GM19467 (cell line): ENCODE measurements at regions not wholly inside any gene's neighbourhood (a gene's known extent, or its start where the extent isn't known, plus 50 kb on each side); places are given as distances from the start of the nearest gene placed in this dataset.

Source experiments
- ATAC-seq: cut with Tn5 transposase; IDR thresholded peaks from one replicate; pipeline ENCODE4 v1.9.1; 2021; ENCODE audit warnings: mild to moderate bottlenecking, moderate library complexity; ENCODE audit not compliant: unreplicated experiment

GRCh38 chr2:195319548-195320412 lies 337.2 kb upstream of the SLC39A10 start:
- no peak for ATAC-seq

DNA sequence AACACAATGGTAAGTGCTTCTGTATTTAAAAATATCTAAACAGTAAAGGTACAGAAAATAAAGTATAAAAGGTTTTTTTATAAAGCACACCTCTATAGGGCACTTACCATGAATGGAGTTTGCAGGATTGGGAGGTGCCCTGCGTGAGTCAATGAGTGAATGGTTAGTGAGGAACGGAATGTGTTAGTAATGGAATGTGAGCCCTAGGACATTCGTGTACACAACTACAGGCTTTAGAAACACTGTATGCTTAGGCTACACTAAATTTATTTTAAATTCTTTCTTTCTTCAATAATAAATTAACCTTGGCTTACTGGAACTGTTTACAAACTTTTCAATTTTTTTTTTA lies 337.9 kb upstream of the SLC39A10 start:
- ATAC-seq: no peak

GRCh38 chr2:195318440-195319111 lies 338.4 kb upstream of the SLC39A10 start:
- ATAC-seq: no peak

GRCh38 chr2:195317550-195317949 lies 339.5 kb upstream of the SLC39A10 start:
- no peak for ATAC-seq

DNA sequence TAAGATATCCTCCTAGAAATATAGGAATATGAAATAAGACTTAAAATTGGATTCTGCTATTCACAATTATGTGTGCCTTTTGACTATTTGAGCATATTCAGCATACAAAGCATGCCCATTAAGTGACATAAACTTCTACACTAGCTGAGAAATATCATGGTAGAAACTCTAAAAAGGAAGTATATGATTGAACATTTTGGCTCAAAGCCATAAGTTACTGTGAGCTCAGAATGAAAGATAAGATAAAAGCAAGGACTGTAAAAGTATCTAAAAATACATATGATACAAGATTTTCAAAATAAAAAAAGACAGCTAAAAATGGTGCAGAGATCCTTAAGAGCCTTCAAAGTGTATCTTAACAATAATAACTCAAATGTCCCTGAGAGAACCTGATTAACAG lies 340.5 kb upstream of the SLC39A10 start:
- ATAC-seq: no peak

DNA sequence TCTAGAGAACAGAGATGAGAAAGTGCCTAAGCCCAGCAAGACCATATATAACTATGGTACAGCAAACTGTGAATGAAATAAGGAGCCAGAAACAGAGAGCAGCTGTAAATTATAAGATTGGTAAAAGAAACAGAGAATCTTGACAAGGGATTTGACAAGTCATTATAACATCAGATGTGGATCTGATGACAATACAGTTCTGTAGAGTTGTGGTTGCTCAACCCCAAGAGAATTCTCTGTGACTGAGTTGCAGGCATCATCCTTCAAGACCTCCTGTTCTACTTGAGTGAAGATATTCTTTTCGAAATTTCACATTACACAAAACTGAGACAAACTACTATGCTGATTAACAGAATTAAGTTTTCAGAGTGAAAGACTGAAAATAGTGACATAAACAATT lies 343.1 kb upstream of the SLC39A10 start:
- peak; percentile 71 for ATAC-seq

DNA sequence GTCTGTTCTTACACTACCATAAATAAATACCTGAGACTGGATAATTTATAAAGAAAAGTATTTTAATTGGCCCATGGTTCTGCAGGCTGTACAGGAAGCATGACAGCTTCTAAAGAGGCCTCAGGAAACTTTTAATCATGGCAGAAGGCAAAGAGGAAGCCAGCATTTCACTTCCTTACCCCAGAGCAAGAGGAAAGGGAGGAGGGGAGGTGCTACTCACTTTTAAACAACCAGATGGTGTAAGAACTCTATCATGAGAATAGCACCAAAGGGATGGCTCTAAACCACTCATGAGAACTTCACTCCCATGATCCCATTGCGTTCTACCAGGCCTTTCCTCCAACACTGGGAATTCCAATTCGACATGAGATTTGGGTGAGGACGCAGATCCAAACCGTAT lies 344.4 kb upstream of the SLC39A10 start:
- ATAC-seq: no peak

- no peak for ATAC-seq
Observed at GRCh38 chr2:195308163-195308562, 348.9 kb upstream of the SLC39A10 start.

GRCh38 chr2:195307751-195308150 lies 349.3 kb upstream of the SLC39A10 start:
- ATAC-seq: no peak

DNA sequence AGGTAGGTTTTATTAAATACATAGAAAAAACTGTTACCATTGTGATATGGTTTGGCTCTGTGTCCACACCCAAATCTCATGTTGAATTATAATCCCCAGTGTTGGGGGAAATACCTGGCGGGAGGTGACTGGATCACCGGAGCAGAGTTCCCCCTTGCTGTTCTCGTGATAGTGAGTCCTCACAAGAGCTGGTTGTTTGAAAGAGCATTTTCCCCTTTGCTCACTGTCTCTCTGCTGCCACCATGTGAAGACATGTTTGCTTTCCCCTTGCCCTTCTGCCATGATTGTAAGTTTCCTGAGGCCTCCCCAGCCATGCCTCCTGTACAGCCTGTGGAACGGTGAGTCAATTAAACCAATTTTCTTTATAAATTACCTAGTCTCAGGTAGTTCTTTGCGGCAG lies 352.7 kb upstream of the SLC39A10 start:
- no peak for ATAC-seq

- no peak for ATAC-seq
Observed at GRCh38 chr2:195300631-195301030, 356.4 kb upstream of the SLC39A10 start.

DNA sequence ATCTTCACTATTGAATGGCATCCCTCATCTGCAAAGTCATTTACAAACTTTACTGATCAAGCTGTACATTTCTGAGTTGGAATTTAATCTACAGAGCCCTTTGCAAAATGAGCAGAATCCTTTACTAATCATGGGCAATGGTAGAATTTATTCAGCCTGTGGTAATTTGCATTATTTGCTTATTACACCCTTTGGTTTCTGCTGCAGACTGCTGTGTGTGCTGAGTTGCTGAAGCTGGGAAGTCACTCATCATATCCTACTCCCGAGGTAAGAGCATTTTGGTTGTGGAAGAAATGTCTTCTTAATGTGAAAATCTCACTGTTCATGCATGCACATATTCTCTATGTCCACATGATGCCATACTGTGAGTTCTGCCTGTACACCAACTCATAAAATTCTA lies 357.4 kb upstream of the SLC39A10 start:
- ATAC-seq: no peak

GRCh38 chr2:195296490-195296889 lies 360.5 kb upstream of the SLC39A10 start:
- no peak for ATAC-seq

DNA sequence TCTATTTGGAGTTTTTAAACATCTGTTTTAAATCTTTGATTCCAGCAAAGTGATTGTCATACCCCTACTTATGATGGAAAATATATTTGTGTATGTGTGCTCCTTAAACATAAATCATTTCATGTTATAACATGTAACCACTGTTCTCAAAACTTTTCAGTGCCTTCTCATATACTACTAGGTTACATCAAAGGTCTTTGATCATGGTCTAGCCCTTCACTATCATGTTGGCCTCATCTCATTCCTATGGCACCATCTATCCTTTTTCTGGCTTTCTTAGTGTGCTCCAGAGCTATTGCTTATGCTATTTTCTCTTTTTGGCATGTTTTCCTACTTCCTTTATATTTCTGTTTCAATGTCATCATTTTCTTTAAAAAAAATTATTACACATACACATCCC lies 367.9 kb upstream of the SLC39A10 start:
- ATAC-seq: no peak

DNA sequence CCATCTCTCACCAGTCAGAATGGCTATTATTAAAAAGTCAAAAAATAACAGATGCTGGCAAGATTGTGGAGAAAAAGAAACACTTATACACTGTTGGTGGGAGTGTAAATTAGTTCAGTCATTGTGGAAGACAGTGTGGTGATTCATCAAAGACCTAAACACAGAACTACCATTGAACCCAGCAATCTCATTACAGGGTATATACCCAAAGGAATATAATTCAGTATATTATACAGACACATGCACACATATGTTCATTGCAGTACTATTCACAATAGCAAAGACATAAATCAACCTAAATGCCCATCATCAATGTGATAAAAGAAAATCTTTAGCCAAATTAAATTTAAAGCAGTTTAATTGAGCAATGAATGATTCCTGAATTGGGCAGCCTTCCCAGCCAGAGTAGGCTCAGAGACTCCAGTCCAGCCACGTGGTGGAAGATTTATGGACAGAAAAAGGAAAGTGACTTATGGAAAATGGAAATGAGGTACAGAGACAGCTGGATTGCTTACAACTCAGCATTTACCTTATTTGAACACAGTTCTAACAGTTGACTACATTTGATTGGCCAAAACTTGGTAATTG lies 377.1 kb upstream of the SLC39A10 start:
- no peak for ATAC-seq

DNA sequence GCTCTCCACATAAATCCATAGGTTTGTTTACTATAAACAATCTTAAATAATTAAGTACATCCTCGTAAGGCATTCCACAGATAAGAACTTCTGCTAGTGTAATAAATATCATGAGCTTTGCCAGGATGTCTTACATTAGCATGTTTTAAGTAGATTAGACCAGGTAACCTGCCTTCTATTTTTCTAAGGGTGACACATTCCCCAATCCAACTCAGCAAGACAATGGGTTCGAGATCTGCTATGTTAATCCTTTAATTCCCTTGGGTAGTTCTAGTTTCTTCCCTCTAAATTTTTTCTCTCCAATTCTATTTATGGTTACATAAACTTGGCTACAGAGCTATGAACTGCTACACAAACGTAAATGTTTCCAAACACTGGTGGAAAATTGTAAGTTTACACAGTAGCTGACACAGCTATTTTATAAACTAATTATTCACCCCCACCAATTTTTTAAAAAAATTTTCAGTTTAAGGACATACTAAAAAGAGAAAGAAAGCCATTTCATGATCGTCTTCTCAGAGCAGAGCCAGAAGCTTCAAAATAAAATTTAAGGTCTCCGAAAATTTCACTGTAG lies 386.5 kb upstream of the SLC39A10 start:
- ATAC-seq: no peak

DNA sequence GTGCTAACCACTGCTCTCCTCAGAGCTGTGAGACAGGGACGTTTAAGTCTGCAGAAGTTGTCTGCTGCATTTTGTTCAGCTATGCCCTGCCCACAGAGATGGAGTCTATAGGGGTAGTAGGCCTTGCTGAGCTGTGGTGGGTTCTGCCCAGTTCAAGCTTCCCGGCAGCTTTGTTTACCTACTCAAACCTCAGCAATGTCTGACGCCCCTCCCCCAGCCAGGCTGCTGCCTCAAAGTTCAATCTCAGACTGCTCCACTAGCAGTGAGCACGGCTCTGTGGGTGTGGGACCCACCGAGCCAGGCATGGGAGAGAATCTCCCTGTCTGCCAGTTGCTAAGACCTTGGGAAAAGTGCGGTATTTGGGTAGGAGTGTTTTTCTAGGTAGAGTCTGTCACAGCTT lies 387.8 kb upstream of the SLC39A10 start:
- no peak for ATAC-seq

DNA sequence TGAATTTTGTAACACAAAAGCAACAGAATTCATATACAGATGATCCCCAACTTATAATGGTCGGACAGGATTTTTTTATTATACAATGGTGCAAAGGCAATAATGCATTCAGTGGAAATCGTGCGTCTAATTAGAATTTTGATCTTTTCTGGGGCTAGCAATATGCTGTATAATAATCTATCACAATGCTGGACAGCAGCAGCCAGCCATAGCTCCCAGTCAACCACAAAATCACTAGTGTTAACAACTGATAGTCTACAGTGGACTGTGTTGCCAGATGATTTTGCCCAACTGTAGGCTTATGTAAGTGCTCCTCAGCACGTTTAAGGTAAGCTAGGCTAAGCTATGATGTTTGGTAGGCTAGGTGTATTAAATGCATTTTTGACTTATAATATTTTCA lies 399.0 kb upstream of the SLC39A10 start:
- ATAC-seq: no peak

DNA sequence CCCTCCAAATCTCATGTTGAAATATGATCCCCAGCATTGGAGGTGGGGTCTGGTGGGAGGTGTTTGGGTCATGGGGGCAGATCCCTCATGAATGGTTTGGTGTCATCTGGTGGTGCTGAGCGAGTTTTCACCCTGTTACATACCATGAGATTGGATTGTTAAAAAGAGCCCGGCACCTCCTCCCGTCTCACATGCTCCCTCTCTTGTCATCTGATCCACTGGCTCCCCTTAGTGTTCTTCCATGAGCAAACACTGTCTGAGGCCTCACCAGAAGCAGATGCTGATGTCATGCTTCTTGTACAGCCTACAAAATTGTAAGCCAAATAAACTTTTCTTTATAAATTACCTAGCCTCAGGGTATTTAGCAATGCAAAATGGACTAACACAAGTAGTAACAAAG lies 405.0 kb upstream of the SLC39A10 start:
- ATAC-seq: no peak

DNA sequence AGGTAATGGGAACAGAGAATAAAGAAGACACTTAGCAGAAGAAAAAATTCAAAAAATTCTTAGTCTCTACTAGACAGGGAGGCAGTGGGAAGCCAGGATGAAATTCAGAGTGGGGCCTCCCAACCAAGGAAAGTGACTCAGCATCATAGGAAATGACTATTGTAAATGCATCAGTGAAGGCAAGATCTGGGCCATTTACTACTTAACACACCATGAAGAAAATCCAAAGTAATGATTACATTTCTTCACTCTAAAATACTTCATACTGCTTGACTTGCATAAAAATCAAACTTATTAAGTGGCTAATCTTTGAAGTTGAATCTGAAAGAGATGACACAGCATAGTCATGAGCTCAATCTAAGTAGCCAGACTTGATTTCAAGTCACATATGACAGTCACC lies 405.8 kb upstream of the SLC39A10 start:
- ATAC-seq: no peak

- no peak for ATAC-seq
Observed at GRCh38 chr2:195238826-195239225, 418.2 kb upstream of the SLC39A10 start.

DNA sequence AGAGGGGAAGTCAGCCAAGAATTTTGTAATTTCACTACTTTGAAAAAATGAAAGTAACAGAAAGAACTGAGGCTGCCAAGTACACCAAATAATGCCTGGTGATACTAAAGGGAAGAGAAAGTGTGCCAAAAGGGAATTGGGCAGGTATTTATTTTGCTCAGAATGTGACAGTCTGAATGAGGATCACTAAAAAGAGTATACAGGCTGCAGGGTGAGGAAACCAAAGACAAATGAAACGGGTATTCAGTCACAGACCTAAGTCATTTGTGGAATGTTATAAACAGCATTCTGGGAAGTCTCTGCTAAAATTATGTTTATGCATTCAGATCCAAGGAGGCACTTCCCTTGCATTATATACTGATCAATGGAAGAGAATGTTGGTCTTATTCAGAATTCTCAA lies 418.6 kb upstream of the SLC39A10 start:
- no peak for ATAC-seq
